ENCODE measurements at regions not wholly inside any gene's neighbourhood (a gene's known extent, or its start where the extent isn't known, plus 50 kb on each side); places are given as distances from the start of the nearest gene placed in this dataset.

- intact Hi-C loops (cut with DNase I; ENCODE audit: low total_unique reads), result no loop called here
- Histone ChIP-seq H3K27me3 (no peaks in the 10 kb centered on the region), H3K4me3 (no peak overlapping the region), H3K9me3 (no peaks in the 10 kb centered on the region), H3K36me3 (no peaks in the 10 kb centered on the region), H3K27ac (no peak overlapping the region), H3K4me1 (no peaks in the 10 kb centered on the region)
- DNase-seq, result no peak
- no peak for TF ChIP-seq POLR2A (IDR thresholded peaks at IDR 0.05)
- TF ChIP-seq CTCF (IDR thresholded peaks at IDR 0.05), result no peak
Observed at GRCh38 chr10:25805986-25806385, 128.0 kb upstream of the MYO3A start.

- Histone ChIP-seq H3K36me3 (no peaks in the 10 kb centered on the region), H3K9me3 (no peaks in the 10 kb centered on the region), H3K4me1 (no peaks in the 10 kb centered on the region), H3K27ac (no peak overlapping the region), H3K27me3 (no peaks in the 10 kb centered on the region), H3K4me3 (no peak overlapping the region)
- DNase-seq, result no peak
- intact Hi-C loops (cut with DNase I; ENCODE audit: low total_unique reads), result no loop called here
- TF ChIP-seq CTCF (IDR thresholded peaks at IDR 0.05) (no peak), POLR2A (IDR thresholded peaks at IDR 0.05) (no peak)
Observed at GRCh38 chr10:25808372-25808771, 125.7 kb upstream of the MYO3A start.

GRCh38 chr10:25811052-25811685 is 122.9 kb upstream of the MYO3A start:
- intact Hi-C loops (cut with DNase I; ENCODE audit: low total_unique reads), result no loop called here
- no peak for TF ChIP-seq CTCF (IDR thresholded peaks at IDR 0.05)
- TF ChIP-seq POLR2A (IDR thresholded peaks at IDR 0.05), result no peak
- no peak overlapping the region for H3K27ac ChIP-seq
- no peaks in the 10 kb centered on the region for H3K4me1 ChIP-seq
- no peaks in the 10 kb centered on the region for H3K36me3 ChIP-seq
- H3K27me3 ChIP-seq, result no peaks in the 10 kb centered on the region
- H3K9me3 ChIP-seq, result no peaks in the 10 kb centered on the region
- no peak overlapping the region for H3K4me3 ChIP-seq
- DNase-seq, result no peak

GRCh38 chr10:25813511-25813910 is 120.5 kb upstream of the MYO3A start:
- no peaks in the 10 kb centered on the region for H3K27me3 ChIP-seq
- TF ChIP-seq POLR2A (IDR thresholded peaks at IDR 0.05) (no peak), CTCF (IDR thresholded peaks at IDR 0.05) (no peak)
- DNase-seq, result no peak
- intact Hi-C loops (cut with DNase I; ENCODE audit: low total_unique reads), result no loop called here
- H3K4me1 ChIP-seq, result no peaks in the 10 kb centered on the region
- H3K9me3 ChIP-seq, result no peaks in the 10 kb centered on the region
- H3K36me3 ChIP-seq, result no peaks in the 10 kb centered on the region
- no peak overlapping the region for H3K27ac ChIP-seq
- no peak overlapping the region for H3K4me3 ChIP-seq

GRCh38 chr10:25815236-25815635 is 118.8 kb upstream of the MYO3A start:
- Histone ChIP-seq H3K4me3 (no peak overlapping the region), H3K4me1 (no peaks in the 10 kb centered on the region), H3K36me3 (no peaks in the 10 kb centered on the region), H3K27ac (no peak overlapping the region), H3K27me3 (no peaks in the 10 kb centered on the region), H3K9me3 (no peaks in the 10 kb centered on the region)
- no peak for TF ChIP-seq POLR2A (IDR thresholded peaks at IDR 0.05)
- TF ChIP-seq CTCF (IDR thresholded peaks at IDR 0.05), result no peak
- no peak for DNase-seq
- intact Hi-C loops (cut with DNase I; ENCODE audit: low total_unique reads), result no loop called here
